ENCODE measurements at regions not wholly inside any gene's neighbourhood (a gene's known extent, or its start where the extent isn't known, plus 50 kb on each side); places are given as distances from the start of the nearest gene placed in this dataset.

DNA sequence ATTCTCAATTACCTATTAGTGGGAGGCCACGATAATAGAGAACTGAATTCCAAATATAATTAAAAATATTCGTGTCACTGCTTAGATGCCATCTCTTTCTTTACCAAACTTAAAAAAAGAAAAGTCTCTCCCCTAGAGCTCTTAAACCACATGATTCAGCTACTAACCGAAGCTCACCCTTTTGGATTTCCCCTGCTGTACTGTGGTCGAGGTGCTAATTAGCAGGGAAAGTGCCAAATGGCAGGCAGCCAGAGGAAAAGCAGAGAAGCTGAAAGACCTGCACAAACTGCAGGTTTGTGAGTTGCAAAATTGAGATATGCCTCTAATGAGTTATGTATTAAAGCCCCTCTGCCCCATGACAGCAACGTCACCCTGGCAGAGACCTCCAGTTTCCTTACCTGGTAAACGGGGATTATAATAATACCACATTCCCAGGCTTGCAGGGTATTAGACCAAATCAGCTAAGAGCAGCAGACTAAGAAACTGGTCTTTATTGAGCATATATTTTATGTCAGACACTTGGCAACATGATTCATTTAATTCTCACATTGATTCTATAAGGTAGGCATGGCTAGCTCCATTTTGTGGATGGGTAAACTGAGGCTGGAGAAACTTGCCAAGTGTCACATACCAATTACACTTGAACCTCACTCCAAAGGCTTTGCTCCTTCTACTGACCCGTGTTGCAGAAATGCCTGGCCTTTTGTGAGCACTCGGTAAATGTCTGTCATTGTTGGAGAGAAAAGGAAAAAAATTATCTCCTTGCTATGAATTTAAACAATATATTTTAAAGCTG is 259.7 kb downstream of the LPIN1 start:
- H3K27me3 ChIP-seq (ENCODE audit: insufficient read depth, low read depth) = no peaks in the 10 kb centered on the region
- POLR2A ChIA-PET (ENCODE audit: unreplicated experiment) = interaction anchor here (0.7 kb wide), 1 partner anchor 422 kb away, joined by 4 read pairs; no protein-coding TSS in a partner anchor
- 0 out of 2 replicates have a peak, but pooled peaks cover 3% of the 10 kb centered on the region for H3K9me3 ChIP-seq (ENCODE audit: insufficient read depth, low read depth)
- DNase-seq = peak; percentile 55 to 60
- H3F3A ChIP-seq (ENCODE audit: insufficient read depth, low read depth) = peaks cover 15% of the 10 kb centered on the region; the same call in 1 of the 2 replicates
- peaks cover 40% of the 10 kb centered on the region for H3K4me1 ChIP-seq (replicated peaks; ENCODE audit: insufficient read depth)
- no peak overlapping the region for H2AFZ ChIP-seq
- no peaks in the 10 kb centered on the region for H3K79me2 ChIP-seq (ENCODE audit: low read depth)
- TF ChIP-seq EZH2 (IDR thresholded peaks at IDR 0.05; ENCODE audit: low read depth) = no peak
- TF ChIP-seq CTCF (conservative IDR thresholded peaks at IDR 0.05) = no peak
- H3K4me2 ChIP-seq = no peak overlapping the region
- H3K36me3 ChIP-seq (ENCODE audit: low read depth) = no peaks in the 10 kb centered on the region
- intact Hi-C loops (cut with micrococcal nuclease; ENCODE audit: unreplicated experiment) = loop anchor here (5.0 kb wide), 1 partner anchor 711 kb away; the partner anchor contains the start of gene TRIB2
- no peaks in the 10 kb centered on the region for H3K9me2 ChIP-seq (ENCODE audit: insufficient read depth)
- CTCF ChIA-PET = no interaction called here
- no TSS peak for BruUV-seq (replicated peaks)
- H4K20me1 ChIP-seq (ENCODE audit: insufficient read depth) = no peaks in the 10 kb centered on the region
- no peak overlapping the region for H3K27ac ChIP-seq
- H3K4me3 ChIP-seq = no peak overlapping the region

DNA sequence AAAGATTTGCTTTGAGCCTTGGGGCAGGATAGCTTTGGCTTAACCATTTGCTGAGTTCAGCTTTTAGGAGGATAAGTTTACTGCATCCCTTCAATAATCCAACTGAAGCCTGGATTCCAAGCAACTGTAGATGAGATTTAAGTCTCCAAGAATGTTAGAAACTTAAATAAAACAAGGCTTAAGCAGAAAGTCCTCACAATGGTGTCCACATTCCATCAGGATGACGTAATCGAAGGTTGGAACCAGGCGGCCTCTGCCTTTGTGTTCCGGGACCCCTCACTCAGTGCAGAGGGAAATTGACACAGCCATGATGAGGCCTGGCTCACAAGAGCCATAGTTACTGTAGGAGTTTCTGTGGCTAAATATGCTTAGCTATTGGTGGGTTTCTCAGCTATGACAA is 260.4 kb downstream of the LPIN1 start:
- POLR2A ChIA-PET (ENCODE audit: unreplicated experiment) = no interaction called here
- no peak for TF ChIP-seq EZH2 (IDR thresholded peaks at IDR 0.05; ENCODE audit: low read depth)
- Histone ChIP-seq H3F3A (ENCODE audit: insufficient read depth, low read depth) (peaks cover 15% of the 10 kb centered on the region; the same call in 1 of the 2 replicates), H3K36me3 (ENCODE audit: low read depth) (no peaks in the 10 kb centered on the region), H3K27me3 (ENCODE audit: insufficient read depth, low read depth) (no peaks in the 10 kb centered on the region), H3K4me3 (no peak overlapping the region), H3K4me2 (no peak overlapping the region), H3K4me1 (replicated peaks; ENCODE audit: insufficient read depth) (peaks cover 40% of the 10 kb centered on the region), H3K79me2 (ENCODE audit: low read depth) (no peaks in the 10 kb centered on the region), H3K9me3 (ENCODE audit: insufficient read depth, low read depth) (0 out of 2 replicates have a peak, but pooled peaks cover 3% of the 10 kb centered on the region), H2AFZ (no peak overlapping the region), H3K9me2 (ENCODE audit: insufficient read depth) (no peaks in the 10 kb centered on the region), H3K27ac (no peak overlapping the region), H4K20me1 (ENCODE audit: insufficient read depth) (no peaks in the 10 kb centered on the region)
- peak in 1 of 2 experiments; percentile 20 for DNase-seq
- BruUV-seq (replicated peaks) = no TSS peak
- intact Hi-C loops (cut with micrococcal nuclease; ENCODE audit: unreplicated experiment) = loop anchor here (5.0 kb wide), 1 partner anchor 710 kb away; the partner anchor contains the start of gene TRIB2
- CTCF ChIA-PET = no interaction called here

DNA sequence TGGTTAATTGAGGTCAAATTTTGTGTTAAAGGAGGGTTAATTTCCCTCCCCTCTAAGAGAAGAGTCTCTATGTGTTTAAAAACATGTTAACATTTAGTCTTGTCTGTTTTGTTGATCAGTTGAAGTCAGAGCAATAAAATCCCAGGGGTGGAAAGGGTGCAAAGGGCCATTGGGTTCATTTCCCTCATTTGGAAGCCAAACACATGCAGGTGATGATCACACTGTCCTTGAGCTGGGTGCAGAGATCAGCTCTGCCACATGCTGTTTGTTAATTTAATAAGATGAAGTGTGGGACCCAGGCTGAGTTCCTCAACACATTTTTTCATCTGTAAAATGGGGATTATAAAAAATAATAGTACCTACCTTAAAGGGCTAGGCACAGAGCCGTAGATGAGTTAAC is 260.9 kb downstream of the LPIN1 start:
- POLR2A ChIA-PET (ENCODE audit: unreplicated experiment) = no interaction called here
- H3K9me2 ChIP-seq (ENCODE audit: insufficient read depth) = no peaks in the 10 kb centered on the region
- no peak overlapping the region for H3K27ac ChIP-seq
- no TSS peak for BruUV-seq (replicated peaks)
- H3K4me1 ChIP-seq (replicated peaks; ENCODE audit: insufficient read depth) = peaks cover 40% of the 10 kb centered on the region
- 0 out of 2 replicates have a peak, but pooled peaks cover 3% of the 10 kb centered on the region for H3K9me3 ChIP-seq (ENCODE audit: insufficient read depth, low read depth)
- intact Hi-C loops (cut with micrococcal nuclease; ENCODE audit: unreplicated experiment) = loop anchor here (5.0 kb wide), 1 partner anchor 710 kb away; the partner anchor contains the start of gene TRIB2
- no peak overlapping the region for H3K4me3 ChIP-seq
- no peak overlapping the region for H2AFZ ChIP-seq
- no peaks in the 10 kb centered on the region for H3K27me3 ChIP-seq (ENCODE audit: insufficient read depth, low read depth)
- CTCF ChIA-PET = interaction anchor here (0.6 kb wide), 1 partner anchor 319 kb away, joined by 5 read pairs; no protein-coding TSS in a partner anchor
- H3F3A ChIP-seq (ENCODE audit: insufficient read depth, low read depth) = peaks cover 15% of the 10 kb centered on the region; the same call in 1 of the 2 replicates
- no peaks in the 10 kb centered on the region for H3K79me2 ChIP-seq (ENCODE audit: low read depth)
- H3K36me3 ChIP-seq (ENCODE audit: low read depth) = no peaks in the 10 kb centered on the region
- DNase-seq = no peak
- TF ChIP-seq CTCF (conservative IDR thresholded peaks at IDR 0.05) = no peak
- no peak for TF ChIP-seq EZH2 (IDR thresholded peaks at IDR 0.05; ENCODE audit: low read depth)
- no peaks in the 10 kb centered on the region for H4K20me1 ChIP-seq (ENCODE audit: insufficient read depth)
- no peak overlapping the region for H3K4me2 ChIP-seq
